Spleen (tissue), 7 donors: ENCODE measurements at regions not wholly inside any gene's neighbourhood (a gene's known extent, or its start where the extent isn't known, plus 50 kb on each side); places are given as distances from the start of the nearest gene placed in this dataset.

Experiments used
- POLR2A ChIP-seq, 3 donors: fragments of 450-650 bp; IDR thresholded peaks; one replicate each; pipeline ENCODE4 v1.5.1; 2017; ENCODE audit warnings: antibody characterized with exemption in 3 of 3, mild to moderate bottlenecking in 1 of 3
- POLR2AphosphoS5 ChIP-seq, 3 donors: sonication (generic); formaldehyde crosslinking; IDR thresholded peaks; one replicate each; pipeline ENCODE4 v1.5.1; 2017; ENCODE audit warnings: antibody characterized with exemption in 3 of 3
- TF ChIP-seq, protein P1 (sequence below), 11 experiments: fragments of 200-600 bp in 7 of 11; fragments of 450-650 bp in 4 of 11; sonication (generic) in 4 of 11; IDR thresholded peaks in 8 of 11; conservative IDR thresholded peaks in 3 of 11; 1 replicate in 7 of 11; 2 replicates in 4 of 11; pipeline versions ENCODE4 v1.4.0 to v1.8.0; 2016 to 2021; ENCODE audit warnings: antibody characterized with exemption in 11 of 11, inconsistent platforms in 4 of 11, mild to moderate bottlenecking in 1 of 11
- donor health status: DM: no; HTN: no; CAD: no; lungs with moderate emphysema.
- donor health status: DM: no; HTN: no; CAD: no.
- donor health status: DM: no; HTN: no; CAD: no.

DNA sequence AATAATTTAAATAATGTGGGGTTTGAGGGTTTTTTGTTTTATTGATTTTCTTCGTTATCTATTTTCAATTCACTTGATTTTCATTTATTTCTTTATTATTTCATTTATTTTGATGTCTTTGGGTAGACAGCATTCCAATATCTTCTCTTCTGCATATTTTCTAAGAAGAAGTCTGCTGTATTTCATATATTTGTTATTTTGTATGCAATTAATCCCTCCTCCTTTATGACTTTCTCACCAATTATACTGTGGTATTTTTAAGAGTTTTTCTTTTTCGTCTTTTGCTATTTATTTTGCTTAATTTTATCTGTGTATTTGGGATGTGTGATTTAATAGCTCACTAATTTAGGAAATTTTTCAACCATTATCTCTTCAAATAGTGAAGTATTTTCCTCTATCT, 1444.4 kb upstream of the MIR17HG start:
- TF ChIP-seq POLR2AphosphoS5 (IDR thresholded peaks at IDR 0.05): no peak
- TF ChIP-seq, protein P1, sequence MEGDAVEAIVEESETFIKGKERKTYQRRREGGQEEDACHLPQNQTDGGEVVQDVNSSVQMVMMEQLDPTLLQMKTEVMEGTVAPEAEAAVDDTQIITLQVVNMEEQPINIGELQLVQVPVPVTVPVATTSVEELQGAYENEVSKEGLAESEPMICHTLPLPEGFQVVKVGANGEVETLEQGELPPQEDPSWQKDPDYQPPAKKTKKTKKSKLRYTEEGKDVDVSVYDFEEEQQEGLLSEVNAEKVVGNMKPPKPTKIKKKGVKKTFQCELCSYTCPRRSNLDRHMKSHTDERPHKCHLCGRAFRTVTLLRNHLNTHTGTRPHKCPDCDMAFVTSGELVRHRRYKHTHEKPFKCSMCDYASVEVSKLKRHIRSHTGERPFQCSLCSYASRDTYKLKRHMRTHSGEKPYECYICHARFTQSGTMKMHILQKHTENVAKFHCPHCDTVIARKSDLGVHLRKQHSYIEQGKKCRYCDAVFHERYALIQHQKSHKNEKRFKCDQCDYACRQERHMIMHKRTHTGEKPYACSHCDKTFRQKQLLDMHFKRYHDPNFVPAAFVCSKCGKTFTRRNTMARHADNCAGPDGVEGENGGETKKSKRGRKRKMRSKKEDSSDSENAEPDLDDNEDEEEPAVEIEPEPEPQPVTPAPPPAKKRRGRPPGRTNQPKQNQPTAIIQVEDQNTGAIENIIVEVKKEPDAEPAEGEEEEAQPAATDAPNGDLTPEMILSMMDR (IDR thresholded peaks at IDR 0.05 in 8 of 11, conservative IDR thresholded peaks at IDR 0.05 in 3 of 11): no peak
- no peak for TF ChIP-seq POLR2A (IDR thresholded peaks at IDR 0.05)
